GM21390 (cell line): ENCODE measurements at regions not wholly inside any gene's neighbourhood (a gene's known extent, or its start where the extent isn't known, plus 50 kb on each side); places are given as distances from the start of the nearest gene placed in this dataset.
A peak's percentile ranks its signal among the peaks of the same experiment; 100 is the strongest.

Source experiments
- ATAC-seq: cut with Tn5 transposase; IDR thresholded peaks from one replicate; pipeline ENCODE4 v1.9.1; 2021; ENCODE audit not compliant: unreplicated experiment

DNA sequence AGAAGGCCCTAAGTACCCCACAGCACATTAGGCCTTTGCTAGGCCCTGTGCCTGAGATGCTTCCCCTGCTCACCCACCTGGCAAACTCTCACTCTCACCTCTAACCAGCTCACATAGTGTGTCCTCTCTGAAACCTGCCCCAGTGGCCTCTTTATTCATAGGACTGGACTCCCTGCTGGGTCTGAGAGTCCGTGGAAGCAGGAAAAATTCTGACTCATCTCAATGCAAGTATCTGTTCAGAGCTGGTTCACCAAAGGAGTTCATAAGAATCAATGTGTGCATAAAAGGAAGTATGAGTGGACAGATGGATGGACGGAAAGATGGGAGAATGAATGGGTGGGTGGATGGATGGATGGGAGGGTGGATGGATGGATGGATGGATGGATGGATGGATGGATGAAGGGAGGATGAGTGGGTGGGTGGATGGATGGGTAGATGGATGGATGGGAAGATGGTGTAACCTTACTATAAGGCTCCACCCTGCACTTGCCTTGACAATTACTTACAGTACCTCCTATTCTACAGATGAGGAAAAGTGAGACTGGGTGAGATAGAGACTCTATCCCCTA lies 111.2 kb upstream of the ZMIZ1 start:
- no peak for ATAC-seq

DNA sequence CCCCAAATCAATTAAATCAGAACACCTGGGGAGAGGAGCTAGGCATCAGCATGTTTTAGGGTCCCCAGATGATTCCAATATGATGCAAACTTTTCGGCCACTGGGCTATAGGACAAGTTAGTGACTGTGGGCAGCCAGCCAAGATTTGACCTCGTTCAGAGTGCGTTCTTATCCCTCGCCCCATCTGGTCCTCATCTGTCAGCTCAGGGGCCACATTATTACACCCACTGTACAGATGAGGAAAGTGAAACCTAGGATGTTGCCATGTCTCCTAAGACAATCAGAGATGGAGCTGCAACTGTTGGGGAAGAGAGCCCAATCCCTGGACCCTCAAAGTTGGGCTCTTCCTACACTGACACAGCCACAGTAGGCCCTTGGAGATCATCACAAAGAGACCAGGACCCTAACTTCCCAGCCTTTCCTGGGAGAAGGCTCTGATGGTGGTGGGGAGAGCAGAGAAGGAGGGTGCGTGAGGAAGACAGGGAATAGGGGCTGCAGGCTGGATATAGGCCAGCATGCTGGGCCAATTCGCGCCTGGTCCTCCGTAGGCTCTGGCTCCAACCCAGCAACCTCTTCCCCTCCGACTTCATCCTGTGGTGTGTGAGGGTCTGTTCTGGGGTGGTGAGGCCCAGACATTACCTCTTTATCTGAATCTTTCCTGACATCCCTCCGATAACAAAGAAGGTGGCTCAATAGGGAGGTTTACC lies 109.4 kb upstream of the ZMIZ1 start:
- no peak for ATAC-seq

DNA sequence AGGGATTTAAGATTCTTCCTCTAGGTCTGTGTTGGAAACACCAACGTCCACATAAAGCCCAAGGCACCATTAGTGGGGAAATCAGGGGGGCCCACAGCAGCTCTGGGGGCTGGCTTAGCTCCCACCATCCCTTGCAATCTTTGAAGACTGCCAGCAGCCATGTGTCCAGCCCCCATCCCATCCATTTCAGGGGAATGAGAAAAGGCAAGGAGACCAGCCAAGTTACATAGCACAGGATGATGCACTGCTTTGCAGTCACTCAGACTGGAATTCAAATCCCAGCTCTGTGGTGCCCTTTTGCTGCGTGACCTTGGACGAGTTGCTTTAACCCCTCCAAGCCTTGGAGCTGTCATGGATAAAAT lies 108.9 kb upstream of the ZMIZ1 start:
- no peak for ATAC-seq

DNA sequence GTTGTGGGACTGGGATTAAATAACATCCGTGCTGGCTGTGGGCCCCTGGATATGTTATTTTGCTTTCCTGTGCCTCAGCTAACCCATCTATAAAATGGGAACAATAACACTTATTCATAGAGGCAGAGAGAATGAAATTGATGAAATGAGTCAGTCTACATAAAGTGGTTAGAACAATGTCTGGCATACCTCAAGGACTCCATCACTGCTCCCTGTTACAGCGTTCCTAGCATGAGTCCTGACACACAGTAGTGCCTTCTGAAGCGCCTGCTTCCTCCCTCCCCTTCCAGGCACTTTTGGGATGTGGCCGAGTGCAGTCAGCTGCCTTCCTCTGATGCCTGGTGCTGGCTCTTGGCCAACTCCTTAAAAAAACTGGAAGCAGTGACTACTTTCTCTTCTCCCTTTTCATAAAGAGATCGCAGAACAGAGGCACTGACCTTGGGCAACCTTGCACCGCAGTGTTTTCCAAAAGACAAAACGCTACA lies 108.4 kb upstream of the ZMIZ1 start:
- ATAC-seq, result no peak

DNA sequence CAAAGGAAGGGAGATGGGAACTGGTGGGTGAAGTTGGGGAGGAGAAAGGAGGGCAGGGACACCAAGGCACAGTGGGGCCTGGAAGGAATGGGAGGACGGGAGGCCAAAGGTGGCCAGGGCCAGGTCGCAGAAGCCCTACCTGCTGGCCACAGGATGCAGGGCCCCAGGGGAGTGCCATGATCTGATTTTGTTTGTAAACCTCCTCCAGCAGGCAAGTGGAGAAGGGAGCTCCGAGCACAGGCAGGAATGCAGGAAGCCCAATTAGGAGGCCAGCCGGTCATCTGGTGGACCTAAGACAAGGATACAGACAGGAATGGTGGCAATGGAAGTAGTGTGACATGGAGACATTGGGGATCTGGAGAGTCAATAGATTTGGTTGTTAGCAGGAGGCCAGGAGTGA lies 107.0 kb upstream of the ZMIZ1 start:
- ATAC-seq, result no peak

DNA sequence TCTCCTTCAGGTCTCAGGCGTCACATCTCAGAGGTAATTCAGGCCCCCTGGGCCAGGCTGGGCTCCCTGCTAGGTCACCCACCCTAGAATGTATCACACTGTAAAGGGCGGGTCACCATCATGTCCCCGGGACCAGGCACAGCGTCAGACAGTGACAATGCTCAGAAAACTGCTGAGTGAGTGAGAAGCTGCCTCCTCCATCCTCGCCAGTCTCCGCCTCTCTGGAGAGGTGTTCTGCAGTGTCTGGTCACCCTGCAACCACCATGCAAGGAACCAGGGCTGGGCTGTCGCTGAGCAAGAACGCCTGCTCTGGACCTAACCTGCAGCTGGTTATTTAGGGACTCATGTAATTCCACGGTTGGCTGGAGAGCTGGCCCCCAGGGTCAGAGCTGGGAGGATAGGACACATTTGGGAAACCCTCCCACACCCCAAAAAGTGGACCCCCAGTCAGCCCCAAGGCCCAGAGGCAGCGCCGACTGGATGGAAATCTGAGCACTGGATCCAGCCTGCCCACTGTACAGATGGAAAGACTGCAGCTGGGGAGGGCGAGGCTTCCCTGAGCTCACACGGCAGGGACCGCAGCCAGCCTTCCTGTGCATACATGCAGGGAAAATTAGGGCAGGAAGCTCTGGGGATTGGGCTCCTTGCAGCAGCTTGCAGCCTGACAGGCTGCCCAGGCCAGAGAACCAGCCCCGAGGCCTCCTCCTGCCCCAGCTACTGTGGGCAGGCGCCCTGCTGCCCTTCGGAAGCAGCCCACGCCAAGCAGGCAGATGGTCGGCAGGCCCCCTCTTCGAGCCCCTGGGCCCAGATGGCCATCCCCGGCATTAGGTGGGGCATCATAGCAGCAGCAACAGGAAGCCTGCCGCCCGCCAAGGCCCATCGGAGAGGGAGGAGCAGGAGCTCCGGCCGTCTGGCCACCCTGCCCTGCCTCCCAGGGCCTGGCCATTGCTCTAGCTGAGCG lies 105.4 kb upstream of the ZMIZ1 start:
- no peak for ATAC-seq

DNA sequence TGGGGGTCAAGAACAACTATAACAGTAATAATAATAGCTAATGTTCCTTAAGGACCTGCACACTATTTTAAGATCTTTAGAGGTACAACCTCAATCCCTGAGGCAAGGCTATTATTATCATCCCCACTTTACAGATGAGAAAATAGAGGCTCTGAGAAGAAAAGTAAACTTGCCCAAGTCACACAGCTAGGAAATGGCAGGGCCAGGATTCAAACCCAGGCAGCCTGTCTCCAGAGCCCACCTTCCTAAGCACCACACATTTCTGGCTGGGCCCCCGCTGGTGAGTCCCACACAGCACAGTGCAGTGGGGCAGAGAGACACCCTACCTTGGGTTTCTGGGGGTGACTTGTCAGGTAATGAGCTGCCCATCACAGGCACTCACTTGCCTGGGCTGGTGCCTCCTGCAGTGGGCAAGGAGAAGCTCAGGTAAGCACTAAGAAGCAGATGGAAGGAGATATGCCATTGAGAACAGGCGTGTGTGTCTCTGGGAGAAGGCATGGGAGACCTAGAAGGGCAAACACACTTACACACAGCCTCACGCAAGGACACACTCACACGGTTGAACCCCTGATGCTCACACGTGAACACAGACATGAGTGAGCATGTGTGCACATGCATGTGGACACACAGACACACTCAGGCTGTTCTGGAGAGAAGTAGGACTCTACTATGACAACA lies 104.4 kb upstream of the ZMIZ1 start:
- no peak for ATAC-seq

DNA sequence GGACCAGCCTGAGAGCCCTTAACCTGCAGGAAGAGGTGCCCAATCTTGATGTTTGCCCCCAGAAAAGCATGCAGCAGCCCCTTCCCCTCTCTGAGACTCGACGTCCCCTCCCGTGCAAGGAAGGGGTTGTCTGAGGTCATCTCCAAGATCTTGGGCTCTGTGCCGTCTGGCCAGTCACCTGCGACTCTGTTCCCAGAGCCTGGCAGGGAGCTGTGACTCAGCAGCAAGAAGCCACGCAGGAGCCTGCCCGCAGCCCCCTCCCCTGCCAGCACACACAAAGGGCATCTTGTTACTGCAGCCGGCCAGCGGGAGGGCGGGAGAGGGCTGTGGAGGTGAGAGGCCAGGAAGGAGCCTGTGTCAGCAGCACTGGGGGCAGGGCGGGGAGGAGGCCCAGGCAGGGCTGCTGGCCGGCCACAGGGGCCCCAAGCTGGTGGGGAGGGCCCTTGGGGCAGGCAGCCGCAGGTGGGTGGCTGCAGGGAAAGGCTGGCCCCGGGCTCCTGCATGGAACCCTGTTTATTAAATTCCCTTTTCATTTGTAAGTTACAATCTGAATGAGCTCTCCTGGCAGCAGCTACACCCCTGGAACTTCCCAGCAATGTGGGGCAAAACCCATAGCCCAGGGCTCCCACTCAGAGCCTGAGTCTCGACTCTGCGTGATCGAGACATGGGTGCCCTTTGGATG lies 103.7 kb upstream of the ZMIZ1 start:
- no peak for ATAC-seq

DNA sequence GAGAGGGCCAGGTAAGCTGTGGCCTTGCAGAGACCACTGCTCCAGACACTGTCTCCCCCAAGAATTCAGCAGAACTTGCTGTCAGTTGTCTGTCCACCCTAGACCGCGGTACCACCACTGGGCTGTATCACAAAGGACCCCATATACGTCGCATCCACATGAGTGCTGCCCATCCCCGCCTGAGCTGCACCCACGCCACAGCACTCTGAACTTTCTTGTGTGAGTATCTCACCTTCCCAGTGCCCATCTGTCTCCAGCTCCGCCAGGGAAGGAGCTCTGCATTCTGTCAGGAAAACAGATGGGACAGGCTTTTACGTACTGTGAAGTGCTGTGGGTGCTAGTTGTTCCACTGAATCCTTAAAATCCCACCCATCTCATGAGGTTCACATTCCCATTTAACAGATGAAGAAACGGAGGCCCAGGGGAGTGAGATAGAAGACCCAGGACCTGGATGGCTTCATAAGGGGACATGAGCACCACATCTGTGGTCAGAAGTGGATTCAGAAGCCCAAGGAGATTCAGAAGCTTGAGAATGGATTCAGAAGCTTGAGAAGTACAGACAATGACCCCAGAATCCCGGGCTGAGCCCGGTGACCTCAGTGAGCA lies 102.5 kb upstream of the ZMIZ1 start:
- no peak for ATAC-seq

DNA sequence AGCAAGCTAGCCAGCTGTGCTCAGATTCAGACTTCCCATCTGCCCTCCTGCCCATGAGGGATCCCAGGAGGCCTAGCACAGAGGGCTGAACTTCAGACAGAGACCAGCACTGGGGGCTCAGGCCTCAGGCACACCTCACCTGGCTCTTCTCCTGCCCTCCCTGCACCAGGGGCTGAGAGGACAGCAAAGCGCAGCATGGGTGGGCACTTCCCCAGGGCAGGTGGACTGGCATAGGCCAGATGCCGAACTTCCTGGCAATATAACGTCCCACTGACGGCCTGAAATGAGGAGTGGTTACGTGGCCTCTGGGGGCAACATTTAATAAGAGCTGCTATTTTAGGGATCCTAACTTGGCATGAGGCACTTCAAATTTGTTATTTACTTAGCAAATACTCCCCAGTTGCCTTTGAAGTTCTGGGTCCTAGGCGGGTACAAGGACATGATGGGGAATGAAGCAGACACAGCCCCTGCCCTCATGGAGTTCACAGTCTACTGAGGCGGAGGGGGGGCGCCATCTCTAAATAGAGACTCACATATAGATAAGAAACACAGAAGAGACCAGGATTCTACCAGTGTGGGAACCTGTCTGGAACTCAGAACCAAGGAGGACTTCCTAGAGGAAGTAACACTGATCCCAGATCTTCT lies 101.8 kb upstream of the ZMIZ1 start:
- ATAC-seq, result no peak

DNA sequence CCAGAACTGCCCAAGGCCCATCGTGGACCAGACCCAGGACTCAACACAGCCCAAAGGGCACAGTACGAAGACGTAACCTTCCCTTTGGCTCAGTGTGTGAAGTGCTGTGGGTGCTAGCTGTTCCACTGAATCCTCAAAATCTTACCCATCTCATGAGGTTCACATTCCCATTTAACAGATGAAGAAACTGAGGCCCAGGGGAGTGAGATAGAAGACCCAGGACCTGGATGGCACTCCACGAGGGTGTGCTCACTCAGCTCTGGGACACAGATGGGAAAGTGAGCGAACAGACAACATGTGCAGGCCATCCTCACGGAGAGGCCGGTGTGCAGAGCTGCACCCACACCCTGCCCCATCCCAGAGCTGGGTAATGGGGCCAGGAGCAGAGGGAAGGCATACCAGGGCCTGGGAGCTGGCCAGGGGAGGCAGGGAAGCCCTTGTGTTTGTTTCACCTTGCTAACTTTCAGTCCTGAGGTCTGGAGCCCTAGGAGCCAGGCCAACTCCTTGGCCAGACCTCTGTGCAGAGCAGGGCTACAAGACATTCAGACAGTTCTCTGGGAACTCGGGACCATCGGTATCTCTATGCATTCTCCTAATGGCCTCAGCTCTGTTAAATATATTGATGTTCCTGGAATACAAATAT lies 100.3 kb upstream of the ZMIZ1 start:
- ATAC-seq, result no peak

DNA sequence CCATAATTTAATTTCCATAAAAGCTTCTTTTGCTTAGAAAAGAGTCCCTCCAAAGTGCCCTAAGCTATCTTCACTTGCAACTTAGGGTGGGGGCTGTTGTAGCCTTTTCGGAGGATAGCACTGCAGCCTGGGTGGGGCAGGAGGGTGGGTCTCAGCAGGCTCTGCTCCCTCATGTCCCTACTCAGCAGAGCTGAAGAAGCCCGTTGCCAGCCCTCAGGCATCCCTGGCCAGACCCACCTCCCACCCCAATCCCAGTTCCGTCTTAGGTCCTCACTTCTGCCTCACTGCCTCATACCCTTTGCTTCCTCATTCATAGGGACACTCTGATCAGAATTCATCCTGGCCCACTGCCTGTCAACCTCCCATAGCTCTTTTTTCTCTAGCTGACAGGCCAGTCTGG lies 99.8 kb upstream of the ZMIZ1 start:
- no peak for ATAC-seq

DNA sequence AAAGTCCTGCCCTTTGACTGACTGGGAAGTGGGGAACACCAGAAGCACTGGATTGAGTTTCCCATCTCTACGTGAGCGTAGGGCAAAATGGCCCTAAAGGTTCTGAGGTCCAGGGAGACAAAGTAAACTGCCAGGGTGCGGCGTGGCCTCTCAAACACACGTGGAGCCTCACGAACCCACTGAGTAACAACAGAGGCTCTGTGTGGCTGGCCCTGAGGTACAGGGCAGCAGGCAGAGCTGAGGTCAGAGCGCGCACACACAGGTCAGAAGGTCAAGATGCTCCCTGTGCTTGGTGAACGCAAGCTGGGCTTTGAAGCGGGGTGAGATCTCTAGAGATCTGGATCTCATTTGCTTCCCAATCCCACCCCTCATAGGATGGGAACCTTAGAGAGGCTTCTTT lies 99.0 kb upstream of the ZMIZ1 start:
- no peak for ATAC-seq

DNA sequence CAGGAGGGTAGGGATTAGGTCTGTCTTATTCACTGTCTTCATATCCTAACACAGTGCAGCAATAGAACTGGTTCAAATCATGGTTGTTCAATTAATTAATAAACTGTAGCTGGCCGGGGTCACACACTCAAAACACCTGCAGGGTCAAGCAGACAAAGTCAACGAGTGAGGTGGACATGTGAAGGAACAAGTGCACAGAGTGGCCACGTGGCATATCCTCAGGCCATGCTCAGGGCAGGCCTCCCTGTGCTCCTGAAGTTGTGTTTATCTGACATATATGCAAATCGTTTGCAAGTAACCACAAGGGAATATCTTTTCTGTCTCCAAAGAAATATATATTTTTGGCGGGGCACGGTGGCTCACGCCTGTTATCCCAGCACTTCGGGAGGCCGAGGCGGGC lies 98.5 kb upstream of the ZMIZ1 start:
- no peak for ATAC-seq

DNA sequence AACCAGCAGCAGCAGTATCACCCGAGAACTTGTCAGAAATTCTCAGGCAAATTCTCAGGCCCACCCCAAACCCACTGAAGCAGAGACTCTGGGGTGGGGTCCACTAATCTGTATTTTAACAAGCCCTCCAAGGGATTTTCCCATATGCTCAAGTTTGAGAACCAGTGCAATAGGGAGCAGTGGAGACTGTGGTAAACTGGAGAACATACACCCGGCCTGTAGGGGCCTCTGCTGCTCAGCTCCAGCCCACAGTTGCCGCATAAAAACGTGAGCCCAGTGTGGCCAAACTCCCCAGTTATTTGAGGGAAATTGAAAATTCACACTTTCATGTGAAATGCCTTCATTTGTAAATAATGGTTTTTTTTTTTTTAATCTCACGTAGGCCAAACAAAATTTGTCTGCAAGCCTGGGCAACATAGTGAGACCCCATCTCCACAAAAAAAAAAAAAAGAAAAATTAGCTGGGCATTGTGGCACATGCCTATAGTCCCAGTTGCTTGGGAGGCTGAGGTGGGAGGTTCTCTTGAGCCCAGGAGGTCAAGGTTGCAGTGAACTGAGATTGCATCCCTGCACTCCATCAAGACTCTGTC lies 97.6 kb upstream of the ZMIZ1 start:
- no peak for ATAC-seq

DNA sequence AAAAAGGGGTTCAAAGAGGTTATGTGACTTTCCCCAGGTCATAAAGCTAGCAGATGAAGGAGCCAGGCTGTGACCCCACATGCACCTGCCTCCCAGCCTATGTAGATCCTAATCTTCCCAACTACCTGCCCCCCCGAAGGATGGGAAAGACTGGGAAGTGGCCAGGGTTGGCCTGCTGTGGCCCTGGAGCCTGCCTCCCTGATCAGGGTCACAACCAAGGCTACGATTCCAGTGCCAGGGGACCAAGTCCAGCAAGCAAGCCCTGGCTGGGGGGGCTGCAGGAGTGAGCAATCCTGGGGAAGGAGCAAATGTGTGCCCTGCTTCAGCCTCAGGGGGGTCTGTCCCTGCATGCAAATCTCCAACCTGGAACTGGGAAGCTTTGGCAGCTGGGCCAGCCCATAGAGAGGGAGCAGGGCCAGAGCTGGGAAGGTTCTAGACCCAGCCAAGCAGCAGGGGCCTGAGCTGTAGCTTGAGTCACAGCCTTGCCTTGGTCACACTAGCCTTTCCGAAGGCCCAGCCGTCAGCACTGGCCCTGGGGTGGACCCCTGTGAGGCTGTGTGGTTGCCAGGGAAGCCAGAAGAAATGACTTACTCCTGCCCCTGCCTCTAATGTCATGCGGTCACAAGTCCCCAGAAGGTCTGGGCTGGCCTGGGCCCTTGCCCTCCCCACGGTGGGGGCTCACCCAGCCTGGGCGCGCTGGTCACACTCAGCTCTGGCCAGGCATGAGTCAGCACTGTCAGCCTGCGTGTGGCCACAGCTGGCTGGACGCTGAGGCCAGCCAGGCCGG lies 96.4 kb upstream of the ZMIZ1 start:
- no peak for ATAC-seq

DNA sequence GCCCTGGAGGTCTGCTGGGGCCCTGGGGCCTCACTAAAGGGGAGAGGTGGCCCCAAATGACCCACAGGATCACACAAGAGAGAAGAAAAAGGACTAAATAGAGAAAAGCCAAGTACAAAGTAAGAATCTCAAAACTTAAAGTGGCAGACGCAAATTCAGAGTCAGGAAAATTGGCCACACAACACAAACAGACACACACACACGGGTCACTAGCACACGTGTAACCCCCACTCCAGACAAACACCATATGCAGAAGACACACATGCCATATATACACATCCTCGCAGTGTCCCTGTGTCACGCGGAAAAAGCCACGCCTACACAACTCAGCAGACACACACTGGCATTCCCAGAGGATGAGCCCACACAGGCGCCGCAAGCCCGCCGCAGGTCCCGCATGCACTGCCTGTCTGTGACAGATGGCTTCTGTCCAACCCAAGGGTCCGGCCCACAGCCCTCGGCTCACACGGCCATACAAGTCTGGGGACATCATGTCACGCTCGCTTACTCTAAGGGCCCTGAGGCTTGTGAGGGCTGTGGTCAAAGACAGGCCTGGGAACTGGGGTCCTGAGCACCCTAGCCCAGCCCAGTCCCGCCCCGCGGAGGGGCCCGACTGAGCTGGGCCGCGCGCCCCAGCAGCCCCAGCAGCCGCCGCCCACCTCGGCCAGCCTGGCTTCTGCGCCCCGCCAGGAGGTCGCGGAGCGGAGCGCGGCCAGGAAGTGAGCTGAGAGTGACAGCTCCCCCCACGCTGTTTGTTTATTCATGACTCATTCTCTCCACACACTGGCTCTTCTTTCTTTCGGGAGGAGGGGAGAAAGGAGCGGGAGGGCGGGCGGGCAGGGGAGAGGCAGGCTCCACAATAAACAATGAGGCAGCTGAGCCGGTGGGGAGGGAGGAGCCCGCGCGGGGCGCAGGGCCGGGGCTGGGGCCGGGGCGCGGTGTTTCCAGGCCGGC lies 95.5 kb upstream of the ZMIZ1 start:
- peak; percentile 90 for ATAC-seq
